ENCODE measurements at regions not wholly inside any gene's neighbourhood (a gene's known extent, or its start where the extent isn't known, plus 50 kb on each side); places are given as distances from the start of the nearest gene placed in this dataset.

- TF ChIP-seq CTCF (conservative IDR thresholded peaks at IDR 0.05) (no peak), EZH2 (IDR thresholded peaks at IDR 0.05; ENCODE audit: low read depth) (no peak)
Observed at GRCh38 chr3:145673838-145674237, 487.1 kb downstream of the PLOD2 start.

Measured in PC-9 (cell line).